Fibroblast of the aortic adventitia (primary cell): ENCODE measurements at regions not wholly inside any gene's neighbourhood (a gene's known extent, or its start where the extent isn't known, plus 50 kb on each side); places are given as distances from the start of the nearest gene placed in this dataset.

Experiments used
- DNase-seq: peaks from one replicate; pipeline ENCODE4 v3.0.0-alpha.2; 2010; ENCODE audit warnings: low read depth
- H3K4me3 ChIP-seq: 2 replicates; pipeline ENCODE4 v1.5.1; 2011; ENCODE audit warnings: low read depth, mild to moderate bottlenecking, control low read depth, low read length, moderate library complexity
- CTCF ChIP-seq: IDR thresholded peaks from 2 replicates; pipeline ENCODE4 v1.5.1; 2011; ENCODE audit warnings: mild to moderate bottlenecking, low read length, control low read depth, inconsistent platforms; ENCODE audit not compliant: insufficient read depth

DNA sequence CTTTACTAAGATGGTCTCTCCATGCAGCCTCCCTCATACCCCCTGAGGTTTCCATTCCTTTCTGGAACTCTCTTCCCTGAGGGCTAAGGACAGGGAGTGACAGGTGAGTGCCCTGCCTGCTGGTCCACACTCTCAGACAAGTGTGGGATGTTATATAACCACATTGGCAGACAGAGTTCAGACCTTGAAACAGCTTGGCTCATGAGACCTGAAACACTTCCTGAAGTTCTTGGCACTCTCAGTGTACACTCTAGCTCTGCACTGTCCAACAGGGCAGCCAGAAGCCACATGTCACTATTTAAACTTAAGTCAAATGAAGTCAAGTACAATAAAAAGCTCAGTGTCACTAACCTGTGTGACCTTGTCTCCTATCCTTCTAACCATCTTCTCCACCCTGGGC lies 188.5 kb downstream of the ZNF621 start:
- no peak for DNase-seq
- no peak overlapping the region for H3K4me3 ChIP-seq
- no peak for TF ChIP-seq CTCF

GRCh38 chr3:40713795-40714194 lies 189.0 kb downstream of the ZNF621 start:
- no peak overlapping the region for H3K4me3 ChIP-seq
- no peak for TF ChIP-seq CTCF
- DNase-seq: no peak

- no peak for DNase-seq
- TF ChIP-seq CTCF: no peak
- H3K4me3 ChIP-seq: no peak overlapping the region
Observed at GRCh38 chr3:40714771-40715345, 190.1 kb downstream of the ZNF621 start.

- TF ChIP-seq CTCF: no peak
- no peak for DNase-seq
- H3K4me3 ChIP-seq: no peak overlapping the region
Observed at GRCh38 chr3:40715551-40715950, 190.8 kb downstream of the ZNF621 start.

DNA sequence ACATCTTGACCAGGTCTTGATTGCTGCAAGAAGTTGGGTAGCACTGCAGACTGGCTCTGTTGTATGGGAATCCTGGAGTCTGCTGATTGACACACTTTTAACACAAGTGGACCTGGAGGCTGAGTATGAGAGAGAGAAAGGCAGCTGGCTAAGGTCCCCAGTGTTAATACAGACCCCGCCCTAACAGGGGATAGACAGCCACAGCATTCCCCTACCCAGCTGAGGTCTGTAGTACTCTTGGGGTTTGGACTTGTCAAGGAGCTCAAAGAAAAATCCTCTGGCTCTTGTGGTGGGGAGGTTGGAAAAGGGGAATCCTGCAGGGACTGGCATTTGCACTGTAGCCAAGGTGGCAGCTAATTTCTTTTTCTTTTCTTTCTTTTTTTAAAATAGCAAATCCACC lies 192.7 kb downstream of the ZNF621 start:
- H3K4me3 ChIP-seq: no peak overlapping the region
- DNase-seq: no peak
- no peak for TF ChIP-seq CTCF

- H3K4me3 ChIP-seq: no peak overlapping the region
- no peak for TF ChIP-seq CTCF
- DNase-seq: no peak
Observed at GRCh38 chr3:40718209-40718608, 193.4 kb downstream of the ZNF621 start.

- TF ChIP-seq CTCF: no peak
- H3K4me3 ChIP-seq: no peak overlapping the region
- DNase-seq: no peak
Observed at GRCh38 chr3:40718681-40719080, 193.9 kb downstream of the ZNF621 start.
